Adrenal gland (tissue), 9 donors: ENCODE measurements at regions not wholly inside any gene's neighbourhood (a gene's known extent, or its start where the extent isn't known, plus 50 kb on each side); places are given as distances from the start of the nearest gene placed in this dataset.

Source experiments
- DNase-seq, 7 donors: peaks; one replicate each; pipeline ENCODE4 v3.0.0-alpha.2; 2019 to 2020
- H3K27ac ChIP-seq, 5 donors: fragments of 200-600 bp; sonication (generic) in 4 of 5; 1 replicate in 3 of 5; 2 replicates in 2 of 5; pipeline versions ENCODE4 v1.5.1 to v1.8.0; 2016 to 2020; ENCODE audit warnings: mild to moderate bottlenecking in 1 of 5
- H3K27me3 ChIP-seq: fragments of 200-600 bp; 2 replicates; pipeline ENCODE4 v1.8.0; 2021
- H3K36me3 ChIP-seq, 2 donors: fragments of 200-600 bp; replicated peaks in 1 of 2; 1 replicate in 1 of 2; 2 replicates in 1 of 2; pipeline versions ENCODE4 v1.5.1 to v1.8.0; 2018 to 2022
- H3K4me1 ChIP-seq, 2 donors: fragments of 200-600 bp; replicated peaks in 1 of 2; 1 replicate in 1 of 2; 2 replicates in 1 of 2; pipeline versions ENCODE4 v1.5.1 to v1.8.0; 2018 to 2021
- H3K4me3 ChIP-seq, 4 donors: fragments of 200-600 bp; sonication (generic) in 3 of 4; one replicate each; pipeline ENCODE4 v1.5.1; 2016 to 2018
- H3K9me3 ChIP-seq, 3 donors: fragments of 200-600 bp; sonication (generic) in 1 of 3; replicated peaks in 1 of 3; 1 replicate in 2 of 3; 2 replicates in 1 of 3; pipeline versions ENCODE4 v1.5.1 to v1.8.0; 2016 to 2021
- POLR2A ChIP-seq, 2 donors: fragments of 450-650 bp; IDR thresholded peaks; one replicate each; pipeline ENCODE4 v1.6.1; 2017; ENCODE audit warnings: antibody characterized with exemption in 2 of 2, mild to moderate bottlenecking in 2 of 2, moderate library complexity in 1 of 2
- WGBS, 4 donors: extraction: QIAGEN DNeasy Blood & Tissue Kit in 2 of 4; methylation state at CpG; one replicate each; pipeline versions ENCODE4 v1.1.5 to v1.1.7; 2013 to 2017; 5-methylcytosine and 5-hydroxymethylcytosine counted together
- intact Hi-C, 2 donors: fragments of 100-400 bp; cut with DNase I; formaldehyde crosslinking; loops; one replicate each; pipeline versions ENCODE4 v1.14.1 to v1.15.0; 2022 to 2023
- TF ChIP-seq, protein P1 (sequence below), 6 experiments: fragments of 450-650 bp in 4 of 6; fragments of 200-600 bp in 2 of 6; sonication (generic) in 1 of 6; IDR thresholded peaks; 1 replicate in 5 of 6; 2 replicates in 1 of 6; pipeline versions ENCODE4 v1.5.1 to v1.8.0; 2016 to 2021; ENCODE audit warnings: antibody characterized with exemption in 6 of 6, mild to moderate bottlenecking in 2 of 6, moderate library complexity in 1 of 6
- donor health status: healthy with polysubstance abuse.
- donor health status: Bipolar disorder and iron deficiency.
- donor health status: DM: yes; HTN: yes; CAD: no.
- donor health status: DM: no; HTN: no; CAD: no.
- donor health status: DM: no; HTN: no; CAD: no.

DNA sequence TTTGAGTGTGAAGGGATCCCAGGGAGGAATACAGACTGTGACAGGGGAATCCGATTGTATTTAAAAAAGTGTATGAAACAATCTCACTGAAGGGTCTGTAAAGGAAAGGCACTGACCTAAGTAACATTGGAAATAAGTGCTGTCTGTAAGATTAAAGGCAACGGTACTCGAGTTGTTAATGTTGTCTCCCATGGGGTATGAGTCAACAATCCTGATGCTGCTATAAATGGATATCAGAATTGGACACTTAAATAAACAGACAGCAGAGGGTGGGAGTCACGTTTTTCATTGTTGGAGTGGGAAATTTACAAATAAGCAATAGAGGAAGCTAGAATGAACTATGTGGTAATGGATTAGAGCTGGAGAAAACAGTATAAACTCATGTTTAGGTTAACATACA, 452.4 kb upstream of the RGPD4 start:
- Histone ChIP-seq H3K9me3 (no peaks in the 10 kb centered on the region), H3K4me1 (no peaks in the 10 kb centered on the region), H3K4me3 (no peak overlapping the region), H3K36me3 (no peaks in the 10 kb centered on the region), H3K27ac (no peak overlapping the region), H3K27me3 (no peaks in the 10 kb centered on the region)
- intact Hi-C loops = no loop called here
- DNase-seq = no peak
- TF ChIP-seq, protein P1, sequence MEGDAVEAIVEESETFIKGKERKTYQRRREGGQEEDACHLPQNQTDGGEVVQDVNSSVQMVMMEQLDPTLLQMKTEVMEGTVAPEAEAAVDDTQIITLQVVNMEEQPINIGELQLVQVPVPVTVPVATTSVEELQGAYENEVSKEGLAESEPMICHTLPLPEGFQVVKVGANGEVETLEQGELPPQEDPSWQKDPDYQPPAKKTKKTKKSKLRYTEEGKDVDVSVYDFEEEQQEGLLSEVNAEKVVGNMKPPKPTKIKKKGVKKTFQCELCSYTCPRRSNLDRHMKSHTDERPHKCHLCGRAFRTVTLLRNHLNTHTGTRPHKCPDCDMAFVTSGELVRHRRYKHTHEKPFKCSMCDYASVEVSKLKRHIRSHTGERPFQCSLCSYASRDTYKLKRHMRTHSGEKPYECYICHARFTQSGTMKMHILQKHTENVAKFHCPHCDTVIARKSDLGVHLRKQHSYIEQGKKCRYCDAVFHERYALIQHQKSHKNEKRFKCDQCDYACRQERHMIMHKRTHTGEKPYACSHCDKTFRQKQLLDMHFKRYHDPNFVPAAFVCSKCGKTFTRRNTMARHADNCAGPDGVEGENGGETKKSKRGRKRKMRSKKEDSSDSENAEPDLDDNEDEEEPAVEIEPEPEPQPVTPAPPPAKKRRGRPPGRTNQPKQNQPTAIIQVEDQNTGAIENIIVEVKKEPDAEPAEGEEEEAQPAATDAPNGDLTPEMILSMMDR (IDR thresholded peaks at IDR 0.05) = no peak
- TF ChIP-seq POLR2A (IDR thresholded peaks at IDR 0.05) = no peak
- WGBS, 4 donors = 44 to 48% (median 46%) methylated on average over 4 of the region's 4 CpGs

DNA sequence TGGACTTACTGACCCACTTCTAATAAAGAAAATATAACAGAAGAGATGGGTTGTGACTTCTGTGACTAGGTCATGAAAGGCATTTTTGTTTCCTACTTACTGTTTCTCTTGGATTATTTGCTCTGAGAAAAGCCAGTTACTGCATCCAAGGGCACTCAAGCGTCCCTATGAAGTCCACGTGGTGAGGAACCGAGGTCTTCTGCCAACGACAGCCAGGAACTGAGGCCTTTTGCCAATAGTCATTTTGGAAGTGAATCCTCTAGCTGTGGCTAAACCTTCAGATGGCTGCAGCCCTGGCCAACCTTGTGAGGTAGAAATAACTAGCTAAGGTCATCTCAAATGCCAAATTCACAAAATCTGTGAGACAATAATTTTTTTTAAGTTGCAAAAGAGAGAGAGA, 449.8 kb upstream of the RGPD4 start:
- Histone ChIP-seq H3K9me3 (no peaks in the 10 kb centered on the region), H3K27ac (no peak overlapping the region), H3K4me3 (no peak overlapping the region), H3K4me1 (no peaks in the 10 kb centered on the region), H3K27me3 (no peaks in the 10 kb centered on the region), H3K36me3 (no peaks in the 10 kb centered on the region)
- 34 to 53% (median 49%) methylated on average over 4 of the region's 4 CpGs for WGBS, 4 donors
- DNase-seq = no peak
- intact Hi-C loops = no loop called here
- TF ChIP-seq, protein P1 (IDR thresholded peaks at IDR 0.05) = no peak
- no peak for TF ChIP-seq POLR2A (IDR thresholded peaks at IDR 0.05)

DNA sequence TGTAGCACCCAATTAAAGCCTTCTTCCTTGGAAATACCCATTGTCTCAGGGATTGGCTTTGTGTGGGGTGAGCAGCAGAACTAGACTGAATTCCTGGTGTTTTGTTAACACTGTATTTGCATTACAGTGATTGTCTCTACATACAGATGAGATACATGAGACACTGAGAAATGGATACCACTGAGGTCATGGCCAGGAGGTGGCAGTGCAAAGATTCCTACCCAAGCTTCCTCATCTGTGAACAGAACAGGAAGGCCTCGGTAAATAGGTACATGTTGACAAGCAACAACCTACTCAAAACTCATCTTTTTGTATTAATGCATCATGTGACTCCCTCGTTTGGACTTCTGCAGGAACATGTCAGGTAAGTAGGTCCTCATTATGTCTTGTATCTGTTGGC, 445.8 kb upstream of the RGPD4 start:
- intact Hi-C loops = no loop called here
- 60 to 86% (median 67%) methylated on average over 2 of the region's 2 CpGs for WGBS, 4 donors
- Histone ChIP-seq H3K27me3 (no peaks in the 10 kb centered on the region), H3K9me3 (no peaks in the 10 kb centered on the region), H3K27ac (no peak overlapping the region), H3K4me1 (no peaks in the 10 kb centered on the region), H3K36me3 (no peaks in the 10 kb centered on the region), H3K4me3 (no peak overlapping the region)
- no peak for DNase-seq
- TF ChIP-seq, protein P1 (IDR thresholded peaks at IDR 0.05) = no peak
- no peak for TF ChIP-seq POLR2A (IDR thresholded peaks at IDR 0.05)

DNA sequence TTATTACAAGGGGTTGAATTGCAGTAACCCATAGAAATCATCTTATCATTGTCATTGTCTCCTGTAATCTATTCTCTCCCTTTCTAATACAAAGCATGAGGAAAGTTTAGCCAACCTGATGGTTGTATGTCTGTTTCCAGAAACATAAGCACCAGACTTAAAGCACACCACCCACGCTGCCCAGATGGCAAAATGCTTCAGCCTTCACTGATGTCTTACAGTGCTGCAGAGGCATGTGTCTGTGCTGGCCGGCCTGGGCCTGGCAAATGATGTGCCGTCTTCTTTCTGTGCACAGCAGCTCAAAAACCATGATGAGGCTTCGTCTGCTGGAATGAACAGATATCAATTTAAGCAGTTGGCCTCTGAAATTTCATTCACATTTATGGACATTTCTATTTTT, 443.0 kb upstream of the RGPD4 start:
- Histone ChIP-seq H3K27me3 (no peaks in the 10 kb centered on the region), H3K36me3 (no peaks in the 10 kb centered on the region), H3K4me1 (no peaks in the 10 kb centered on the region), H3K9me3 (no peaks in the 10 kb centered on the region), H3K27ac (no peak overlapping the region), H3K4me3 (no peak overlapping the region)
- TF ChIP-seq, protein P1 (IDR thresholded peaks at IDR 0.05) = no peak
- no peak for TF ChIP-seq POLR2A (IDR thresholded peaks at IDR 0.05)
- DNase-seq = no peak
- 69 to 91% (median 75%) methylated on average over 4 of the region's 4 CpGs for WGBS, 4 donors
- intact Hi-C loops = no loop called here
